ENCODE measurements at regions not wholly inside any gene's neighbourhood (a gene's known extent, or its start where the extent isn't known, plus 50 kb on each side); places are given as distances from the start of the nearest gene placed in this dataset.

- DNase-seq: no peak
- H3K9me3 ChIP-seq (ENCODE audit: control insufficient read depth, low read depth, low read length): no peaks in the 10 kb centered on the region
- H3K4me1 ChIP-seq (ENCODE audit: control insufficient read depth, insufficient read depth, low read length): no peaks in the 10 kb centered on the region
- WGBS (ENCODE audit: insufficient coverage, low lambda C conversion rate): no CpG with 5 or more reads among the region's 3 CpGs
- no peak overlapping the region for H3K4me3 ChIP-seq (ENCODE audit: low read length)
- H3K36me3 ChIP-seq (ENCODE audit: control insufficient read depth, insufficient read depth, low read length): no peaks in the 10 kb centered on the region
- no peaks in the 10 kb centered on the region for H3K27me3 ChIP-seq (ENCODE audit: control insufficient read depth, insufficient read depth, low read length)
- no peak overlapping the region for H3K27ac ChIP-seq (ENCODE audit: low read length)
These were observed 213.3 kb upstream of the CFAP20DC start for GRCh38 chr3:59263152-59263551.

- Histone ChIP-seq H3K4me1 (ENCODE audit: control insufficient read depth, insufficient read depth, low read length) (no peaks in the 10 kb centered on the region), H3K36me3 (ENCODE audit: control insufficient read depth, insufficient read depth, low read length) (no peaks in the 10 kb centered on the region), H3K4me3 (ENCODE audit: low read length) (no peak overlapping the region), H3K27ac (ENCODE audit: low read length) (no peak overlapping the region), H3K9me3 (ENCODE audit: control insufficient read depth, low read depth, low read length) (no peaks in the 10 kb centered on the region), H3K27me3 (ENCODE audit: control insufficient read depth, insufficient read depth, low read length) (no peaks in the 10 kb centered on the region)
- DNase-seq: no peak
- WGBS (ENCODE audit: insufficient coverage, low lambda C conversion rate): no CpG with 5 or more reads among the region's 2 CpGs
These were observed 212.3 kb upstream of the CFAP20DC start for GRCh38 chr3:59262076-59262498.

- Histone ChIP-seq H3K27ac (ENCODE audit: low read length) (no peak overlapping the region), H3K9me3 (ENCODE audit: control insufficient read depth, low read depth, low read length) (no peaks in the 10 kb centered on the region), H3K36me3 (ENCODE audit: control insufficient read depth, insufficient read depth, low read length) (no peaks in the 10 kb centered on the region), H3K4me1 (ENCODE audit: control insufficient read depth, insufficient read depth, low read length) (no peaks in the 10 kb centered on the region), H3K4me3 (ENCODE audit: low read length) (no peak overlapping the region), H3K27me3 (ENCODE audit: control insufficient read depth, insufficient read depth, low read length) (no peaks in the 10 kb centered on the region)
- no peak for DNase-seq
These were observed 211.2 kb upstream of the CFAP20DC start for GRCh38 chr3:59261009-59261408.

- no CpG with 5 or more reads among the region's 8 CpGs for WGBS (ENCODE audit: insufficient coverage, low lambda C conversion rate)
- H3K27ac ChIP-seq (ENCODE audit: low read length): no peak overlapping the region
- H3K4me1 ChIP-seq (ENCODE audit: control insufficient read depth, insufficient read depth, low read length): no peaks in the 10 kb centered on the region
- H3K36me3 ChIP-seq (ENCODE audit: control insufficient read depth, insufficient read depth, low read length): no peaks in the 10 kb centered on the region
- no peak for DNase-seq
- no peaks in the 10 kb centered on the region for H3K9me3 ChIP-seq (ENCODE audit: control insufficient read depth, low read depth, low read length)
- H3K27me3 ChIP-seq (ENCODE audit: control insufficient read depth, insufficient read depth, low read length): peaks cover 2% of the 10 kb centered on the region
- no peak overlapping the region for H3K4me3 ChIP-seq (ENCODE audit: low read length)
These were observed 208.9 kb upstream of the CFAP20DC start for GRCh38 chr3:59258550-59259260.

- H3K4me3 ChIP-seq (ENCODE audit: low read length): no peak overlapping the region
- H3K27me3 ChIP-seq (ENCODE audit: control insufficient read depth, insufficient read depth, low read length): peaks cover 4% of the 10 kb centered on the region
- no peaks in the 10 kb centered on the region for H3K9me3 ChIP-seq (ENCODE audit: control insufficient read depth, low read depth, low read length)
- no peaks in the 10 kb centered on the region for H3K4me1 ChIP-seq (ENCODE audit: control insufficient read depth, insufficient read depth, low read length)
- DNase-seq: no peak
- WGBS (ENCODE audit: insufficient coverage, low lambda C conversion rate): no CpG with 5 or more reads among the region's 3 CpGs
- no peaks in the 10 kb centered on the region for H3K36me3 ChIP-seq (ENCODE audit: control insufficient read depth, insufficient read depth, low read length)
- no peak overlapping the region for H3K27ac ChIP-seq (ENCODE audit: low read length)
These were observed 207.7 kb upstream of the CFAP20DC start for GRCh38 chr3:59257506-59257905.

- no peak for DNase-seq
- no peaks in the 10 kb centered on the region for H3K4me1 ChIP-seq (ENCODE audit: control insufficient read depth, insufficient read depth, low read length)
- H3K27me3 ChIP-seq (ENCODE audit: control insufficient read depth, insufficient read depth, low read length): peaks cover 4% of the 10 kb centered on the region
- H3K4me3 ChIP-seq (ENCODE audit: low read length): no peak overlapping the region
- H3K36me3 ChIP-seq (ENCODE audit: control insufficient read depth, insufficient read depth, low read length): no peaks in the 10 kb centered on the region
- no peak overlapping the region for H3K27ac ChIP-seq (ENCODE audit: low read length)
- no CpG with 5 or more reads among the region's 1 CpG for WGBS (ENCODE audit: insufficient coverage, low lambda C conversion rate)
- no peaks in the 10 kb centered on the region for H3K9me3 ChIP-seq (ENCODE audit: control insufficient read depth, low read depth, low read length)
These were observed 206.4 kb upstream of the CFAP20DC start for GRCh38 chr3:59256230-59256629.

- DNase-seq: no peak
- Histone ChIP-seq H3K36me3 (ENCODE audit: control insufficient read depth, insufficient read depth, low read length) (no peaks in the 10 kb centered on the region), H3K4me1 (ENCODE audit: control insufficient read depth, insufficient read depth, low read length) (no peaks in the 10 kb centered on the region), H3K4me3 (ENCODE audit: low read length) (no peak overlapping the region), H3K9me3 (ENCODE audit: control insufficient read depth, low read depth, low read length) (no peaks in the 10 kb centered on the region), H3K27ac (ENCODE audit: low read length) (no peak overlapping the region), H3K27me3 (ENCODE audit: control insufficient read depth, insufficient read depth, low read length) (peaks cover 4% of the 10 kb centered on the region)
- WGBS (ENCODE audit: insufficient coverage, low lambda C conversion rate): 69% methylated on average over 2 of the region's 3 CpGs
These were observed 205.2 kb upstream of the CFAP20DC start for GRCh38 chr3:59254976-59255375.

- no peaks in the 10 kb centered on the region for H3K9me3 ChIP-seq (ENCODE audit: control insufficient read depth, low read depth, low read length)
- no peak overlapping the region for H3K4me3 ChIP-seq (ENCODE audit: low read length)
- no peak for DNase-seq
- H3K4me1 ChIP-seq (ENCODE audit: control insufficient read depth, insufficient read depth, low read length): no peaks in the 10 kb centered on the region
- no peaks in the 10 kb centered on the region for H3K36me3 ChIP-seq (ENCODE audit: control insufficient read depth, insufficient read depth, low read length)
- no CpG with 5 or more reads among the region's 7 CpGs for WGBS (ENCODE audit: insufficient coverage, low lambda C conversion rate)
- peaks cover 4% of the 10 kb centered on the region for H3K27me3 ChIP-seq (ENCODE audit: control insufficient read depth, insufficient read depth, low read length)
- no peak overlapping the region for H3K27ac ChIP-seq (ENCODE audit: low read length)
These were observed 204.6 kb upstream of the CFAP20DC start for GRCh38 chr3:59254433-59254832.

- H3K4me3 ChIP-seq (ENCODE audit: low read length): no peak overlapping the region
- no CpG with 5 or more reads among the region's 2 CpGs for WGBS (ENCODE audit: insufficient coverage, low lambda C conversion rate)
- DNase-seq: no peak
- H3K4me1 ChIP-seq (ENCODE audit: control insufficient read depth, insufficient read depth, low read length): no peaks in the 10 kb centered on the region
- H3K27ac ChIP-seq (ENCODE audit: low read length): no peak overlapping the region
- no peaks in the 10 kb centered on the region for H3K36me3 ChIP-seq (ENCODE audit: control insufficient read depth, insufficient read depth, low read length)
- peaks cover 4% of the 10 kb centered on the region for H3K27me3 ChIP-seq (ENCODE audit: control insufficient read depth, insufficient read depth, low read length)
- H3K9me3 ChIP-seq (ENCODE audit: control insufficient read depth, low read depth, low read length): no peaks in the 10 kb centered on the region
These were observed 203.7 kb upstream of the CFAP20DC start for GRCh38 chr3:59253523-59253922.

GRCh38 chr3:59251869-59252268, 202.0 kb upstream of the CFAP20DC start:
- no peaks in the 10 kb centered on the region for H3K4me1 ChIP-seq (ENCODE audit: control insufficient read depth, insufficient read depth, low read length)
- no peak overlapping the region for H3K4me3 ChIP-seq (ENCODE audit: low read length)
- H3K36me3 ChIP-seq (ENCODE audit: control insufficient read depth, insufficient read depth, low read length): no peaks in the 10 kb centered on the region
- H3K27me3 ChIP-seq (ENCODE audit: control insufficient read depth, insufficient read depth, low read length): peaks cover 4% of the 10 kb centered on the region
- no peak for DNase-seq
- WGBS (ENCODE audit: insufficient coverage, low lambda C conversion rate): no CpG with 5 or more reads among the region's 3 CpGs
- H3K9me3 ChIP-seq (ENCODE audit: control insufficient read depth, low read depth, low read length): no peaks in the 10 kb centered on the region
- H3K27ac ChIP-seq (ENCODE audit: low read length): no peak overlapping the region

- Histone ChIP-seq H3K27ac (ENCODE audit: low read length) (no peak overlapping the region), H3K4me3 (ENCODE audit: low read length) (no peak overlapping the region), H3K4me1 (ENCODE audit: control insufficient read depth, insufficient read depth, low read length) (no peaks in the 10 kb centered on the region), H3K9me3 (ENCODE audit: control insufficient read depth, low read depth, low read length) (no peaks in the 10 kb centered on the region), H3K27me3 (ENCODE audit: control insufficient read depth, insufficient read depth, low read length) (peaks cover 4% of the 10 kb centered on the region), H3K36me3 (ENCODE audit: control insufficient read depth, insufficient read depth, low read length) (no peaks in the 10 kb centered on the region)
- DNase-seq: no peak
These were observed 200.8 kb upstream of the CFAP20DC start for GRCh38 chr3:59250600-59250999.

Measured in large intestine (tissue), 3 donors.